ENCODE measurements at regions not wholly inside any gene's neighbourhood (a gene's known extent, or its start where the extent isn't known, plus 50 kb on each side); places are given as distances from the start of the nearest gene placed in this dataset.

GRCh38 chr5:35365758-35366157 is 135.5 kb upstream of the PRLR start:
- TF ChIP-seq CTCF (IDR thresholded peaks at IDR 0.05) (no peak), POLR2A (IDR thresholded peaks at IDR 0.05) (no peak)
